ENCODE measurements at regions not wholly inside any gene's neighbourhood (a gene's known extent, or its start where the extent isn't known, plus 50 kb on each side); places are given as distances from the start of the nearest gene placed in this dataset.

DNA sequence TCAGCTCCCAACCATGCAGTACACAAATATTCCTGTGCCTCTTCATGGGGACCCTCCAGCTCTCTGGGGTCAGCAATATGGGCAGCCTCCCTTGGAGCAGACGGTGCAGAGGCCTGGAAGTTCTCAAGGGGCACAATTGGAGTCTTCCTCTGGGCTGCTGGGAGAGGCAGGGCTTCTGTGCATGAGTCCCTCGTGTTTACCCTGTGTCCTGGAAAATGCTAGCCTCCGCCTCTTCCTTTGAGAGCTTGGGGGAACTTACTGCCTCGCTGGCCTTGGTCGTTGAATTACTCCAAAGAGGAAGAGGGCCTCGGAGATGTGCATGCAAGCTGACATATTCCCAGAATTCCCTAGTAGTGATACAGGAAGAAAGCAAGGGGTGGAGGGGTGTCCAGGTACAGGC lies 284.4 kb upstream of the IGF1R start:
- TF ChIP-seq, protein P1, sequence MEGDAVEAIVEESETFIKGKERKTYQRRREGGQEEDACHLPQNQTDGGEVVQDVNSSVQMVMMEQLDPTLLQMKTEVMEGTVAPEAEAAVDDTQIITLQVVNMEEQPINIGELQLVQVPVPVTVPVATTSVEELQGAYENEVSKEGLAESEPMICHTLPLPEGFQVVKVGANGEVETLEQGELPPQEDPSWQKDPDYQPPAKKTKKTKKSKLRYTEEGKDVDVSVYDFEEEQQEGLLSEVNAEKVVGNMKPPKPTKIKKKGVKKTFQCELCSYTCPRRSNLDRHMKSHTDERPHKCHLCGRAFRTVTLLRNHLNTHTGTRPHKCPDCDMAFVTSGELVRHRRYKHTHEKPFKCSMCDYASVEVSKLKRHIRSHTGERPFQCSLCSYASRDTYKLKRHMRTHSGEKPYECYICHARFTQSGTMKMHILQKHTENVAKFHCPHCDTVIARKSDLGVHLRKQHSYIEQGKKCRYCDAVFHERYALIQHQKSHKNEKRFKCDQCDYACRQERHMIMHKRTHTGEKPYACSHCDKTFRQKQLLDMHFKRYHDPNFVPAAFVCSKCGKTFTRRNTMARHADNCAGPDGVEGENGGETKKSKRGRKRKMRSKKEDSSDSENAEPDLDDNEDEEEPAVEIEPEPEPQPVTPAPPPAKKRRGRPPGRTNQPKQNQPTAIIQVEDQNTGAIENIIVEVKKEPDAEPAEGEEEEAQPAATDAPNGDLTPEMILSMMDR (IDR thresholded peaks at IDR 0.05) = no peak
- TF ChIP-seq POLR2A (IDR thresholded peaks at IDR 0.05) = no peak

Data from esophagus squamous epithelium (tissue), 4 donors.